HG03521 (cell line): ENCODE measurements at regions not wholly inside any gene's neighbourhood (a gene's known extent, or its start where the extent isn't known, plus 50 kb on each side); places are given as distances from the start of the nearest gene placed in this dataset.
"Not testable (repeated sequence)": the region's sequence is repeated elsewhere in the genome, so short reads cannot be mapped to it uniquely, and the experiment has no call there.

ENCODE experiments used
- ATAC-seq: cut with Tn5 transposase; IDR thresholded peaks from one replicate; pipeline ENCODE4 v1.9.1; 2021; ENCODE audit warnings: mild to moderate bottlenecking, moderate library complexity; ENCODE audit not compliant: unreplicated experiment

DNA sequence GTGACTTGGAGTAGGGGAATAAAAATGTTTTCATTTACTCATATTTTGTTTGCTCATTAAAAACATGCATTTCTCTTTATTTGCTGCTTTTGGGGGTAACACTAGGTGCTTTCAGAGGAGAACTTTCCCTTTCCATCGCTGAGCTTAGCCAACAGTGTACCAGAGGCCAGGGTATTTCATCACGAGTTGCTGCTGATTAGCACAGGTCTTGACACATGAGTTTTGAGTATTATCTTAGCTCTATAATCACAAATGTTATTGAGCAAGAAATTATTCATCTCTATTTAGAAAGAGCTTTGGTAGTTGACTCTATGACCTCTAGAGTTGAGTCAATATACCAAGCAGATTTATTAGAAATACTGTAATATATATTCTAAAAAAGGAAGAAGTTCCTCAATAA is 375.9 kb downstream of the NXPH1 start:
- no peak for ATAC-seq

GRCh38 chr7:8817448-8818036 is 384.1 kb downstream of the NXPH1 start:
- ATAC-seq: no peak

GRCh38 chr7:8818406-8818805 is 385.0 kb downstream of the NXPH1 start:
- ATAC-seq: no peak

GRCh38 chr7:8822595-8822994 is 389.2 kb downstream of the NXPH1 start:
- ATAC-seq: no peak

DNA sequence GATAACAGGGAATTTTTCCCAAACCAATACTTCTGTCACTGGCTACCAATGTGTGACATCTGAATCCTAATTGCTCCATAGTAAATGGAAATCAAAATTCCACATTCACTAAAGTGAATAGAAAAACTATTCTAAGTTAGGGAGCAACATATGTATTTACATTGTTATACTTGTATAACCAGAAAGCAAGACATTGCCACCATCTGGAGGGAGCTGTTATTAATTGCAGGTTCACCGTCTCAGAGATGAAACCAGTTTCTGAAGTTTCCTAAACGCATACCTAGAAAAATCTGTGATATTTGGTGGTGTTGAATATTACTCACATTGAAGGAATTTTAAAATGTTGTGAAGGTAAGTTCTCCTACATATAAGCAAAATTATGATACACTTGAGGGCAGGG is 390.1 kb downstream of the NXPH1 start:
- ATAC-seq: no peak

DNA sequence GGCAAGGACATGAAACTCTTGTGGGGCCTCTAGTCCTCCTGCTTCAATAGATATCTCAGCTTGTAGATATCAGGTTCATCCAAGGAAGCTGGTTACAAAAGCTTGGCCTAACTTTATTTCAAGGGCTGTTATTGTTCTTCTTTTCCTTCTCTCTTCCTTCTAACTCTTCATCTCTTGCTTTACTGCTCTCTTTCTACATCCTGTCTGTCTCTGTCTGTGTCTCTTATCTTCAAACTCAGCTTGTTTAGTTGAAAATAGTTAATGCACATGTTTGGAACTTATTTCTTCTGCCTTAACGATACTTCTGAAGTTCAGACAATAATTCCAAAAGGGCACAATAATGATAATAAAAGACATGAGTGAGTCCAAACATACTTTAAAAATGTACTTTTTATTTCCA is 393.9 kb downstream of the NXPH1 start:
- ATAC-seq: no peak

DNA sequence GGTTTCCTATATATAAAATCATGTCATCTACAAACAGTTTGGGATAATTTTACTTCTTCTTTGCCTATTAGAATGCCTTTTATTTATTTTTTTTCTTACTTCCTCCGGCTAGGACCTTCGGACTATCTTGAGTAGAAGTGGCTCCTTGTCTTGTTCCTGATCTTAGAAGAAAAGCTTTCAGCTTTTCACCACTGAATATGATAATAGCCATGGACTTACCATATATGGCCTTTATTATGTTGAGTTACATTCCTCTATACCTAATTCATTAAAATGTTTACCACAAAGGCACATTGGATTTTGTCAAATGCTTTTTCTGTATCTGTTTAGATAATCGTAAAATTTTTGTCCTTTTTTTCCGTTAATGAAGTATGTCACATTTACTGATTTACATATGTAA is 395.7 kb downstream of the NXPH1 start:
- no peak for ATAC-seq

- no peak for ATAC-seq
Measured at GRCh38 chr7:8831376-8831775, 398.0 kb downstream of the NXPH1 start.

- ATAC-seq: no peak
Measured at GRCh38 chr7:8833355-8833754, 399.9 kb downstream of the NXPH1 start.

GRCh38 chr7:8841171-8841570 is 407.8 kb downstream of the NXPH1 start:
- no peak for ATAC-seq

DNA sequence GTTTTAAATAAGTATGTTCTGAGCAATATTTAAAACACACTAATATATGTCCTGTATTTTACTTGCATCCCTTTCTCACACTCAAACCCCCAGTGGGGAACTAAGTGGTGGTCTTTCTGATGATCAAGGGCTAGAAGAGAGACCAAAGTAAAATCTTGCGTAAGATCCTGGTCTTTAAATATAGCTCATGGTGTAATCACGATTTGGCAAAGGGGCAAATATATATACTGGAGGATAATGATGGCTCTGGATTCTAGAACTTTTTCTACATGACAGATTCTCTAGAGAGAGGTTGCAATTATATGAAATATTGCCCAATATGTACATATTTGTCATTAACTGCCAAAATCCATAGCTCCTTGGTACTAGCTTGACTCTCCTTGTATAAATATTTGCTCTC is 438.3 kb downstream of the NXPH1 start:
- no peak for ATAC-seq

DNA sequence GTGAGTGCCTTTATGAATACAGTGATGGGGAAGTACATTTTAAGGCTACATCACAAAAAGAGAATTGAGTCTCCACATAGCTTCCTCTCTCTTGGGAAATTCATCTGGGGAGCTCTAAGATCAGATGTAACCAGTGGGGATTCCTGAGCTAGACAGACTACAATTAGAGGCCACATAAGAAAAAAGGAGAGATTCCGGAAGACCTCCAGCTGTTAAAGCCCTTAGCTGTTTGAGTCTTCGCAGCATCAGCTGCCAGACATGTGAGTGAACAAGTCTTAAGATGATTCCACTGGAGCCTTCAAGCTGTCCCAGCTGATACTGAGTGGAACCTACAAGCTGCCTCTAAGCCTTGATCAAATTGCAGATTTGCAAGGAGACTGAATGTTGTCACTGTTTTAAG is 448.5 kb downstream of the NXPH1 start:
- ATAC-seq: no peak

DNA sequence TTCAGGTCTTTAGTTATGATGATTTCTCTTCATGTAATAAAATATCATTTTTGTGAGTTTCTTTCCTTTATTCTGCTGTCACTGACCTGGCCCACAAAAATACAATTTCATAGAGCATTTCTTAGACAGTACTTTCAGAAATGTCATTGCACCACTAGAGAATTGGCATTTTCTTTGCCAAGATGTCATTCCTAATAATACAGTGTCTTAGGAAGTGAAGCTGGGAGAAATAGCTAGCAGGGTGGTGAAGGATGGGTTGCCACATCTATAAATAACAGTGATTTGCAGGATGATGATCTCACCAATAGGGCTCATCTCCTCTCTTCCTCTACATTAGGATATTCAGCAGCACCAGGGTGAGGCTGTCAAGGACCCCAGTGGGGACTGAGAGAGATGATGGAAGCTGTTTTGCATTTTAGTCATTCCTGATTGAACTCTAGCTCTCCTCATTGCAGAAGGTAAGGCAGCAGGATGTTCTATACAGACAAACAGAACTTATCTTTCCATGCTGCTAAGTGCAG is 452.1 kb downstream of the NXPH1 start:
- ATAC-seq: no peak

- ATAC-seq: not testable (repeated sequence)
Measured at GRCh38 chr7:8890346-8890745, 456.9 kb downstream of the NXPH1 start.

DNA sequence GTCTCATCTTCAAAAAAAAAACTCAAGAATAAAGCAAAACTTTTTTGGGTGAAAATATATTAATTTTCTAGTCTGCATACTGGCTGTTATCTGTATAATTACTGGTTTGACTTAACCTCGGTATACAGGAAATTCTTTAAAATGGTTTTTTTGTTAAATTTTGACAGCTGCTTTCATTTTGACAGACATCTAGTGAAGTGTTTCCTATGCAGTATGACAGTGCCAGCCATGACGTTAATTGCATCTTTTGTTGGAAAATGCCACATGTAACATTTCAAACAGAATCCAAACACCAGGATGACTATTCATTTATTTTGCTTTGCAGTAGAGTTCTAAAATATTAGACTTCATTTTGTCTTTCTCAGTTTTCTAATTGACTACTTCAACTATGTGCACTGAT is 460.4 kb downstream of the NXPH1 start:
- ATAC-seq: no peak

- ATAC-seq: no peak
Measured at GRCh38 chr7:8906396-8907075, 473.1 kb downstream of the NXPH1 start.

GRCh38 chr7:8908889-8909288 is 475.5 kb downstream of the NXPH1 start:
- ATAC-seq: no peak

GRCh38 chr7:8913682-8914081 is 480.3 kb downstream of the NXPH1 start:
- no peak for ATAC-seq

DNA sequence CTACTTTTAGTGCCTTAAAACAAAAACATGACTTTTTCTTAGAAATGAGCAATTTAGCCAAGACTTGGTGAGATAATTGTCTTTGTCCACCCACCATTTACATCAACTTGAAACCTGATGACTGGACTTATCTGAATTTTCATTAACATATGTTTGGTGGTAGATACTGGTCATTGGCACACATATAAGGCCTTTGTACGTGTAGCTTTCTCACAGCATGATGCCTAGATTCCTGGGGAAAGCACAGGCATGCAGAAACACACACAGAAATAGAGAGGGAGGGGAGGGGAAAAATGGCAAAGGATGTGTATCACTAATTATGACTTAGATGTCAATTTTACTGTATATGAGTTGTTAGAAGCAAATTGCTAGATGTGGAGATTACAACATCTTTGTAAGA is 488.4 kb downstream of the NXPH1 start:
- ATAC-seq: no peak

- no peak for ATAC-seq
Measured at GRCh38 chr7:8922726-8923125, 489.3 kb downstream of the NXPH1 start.

GRCh38 chr7:8923164-8923806 is 489.9 kb downstream of the NXPH1 start:
- ATAC-seq: no peak

DNA sequence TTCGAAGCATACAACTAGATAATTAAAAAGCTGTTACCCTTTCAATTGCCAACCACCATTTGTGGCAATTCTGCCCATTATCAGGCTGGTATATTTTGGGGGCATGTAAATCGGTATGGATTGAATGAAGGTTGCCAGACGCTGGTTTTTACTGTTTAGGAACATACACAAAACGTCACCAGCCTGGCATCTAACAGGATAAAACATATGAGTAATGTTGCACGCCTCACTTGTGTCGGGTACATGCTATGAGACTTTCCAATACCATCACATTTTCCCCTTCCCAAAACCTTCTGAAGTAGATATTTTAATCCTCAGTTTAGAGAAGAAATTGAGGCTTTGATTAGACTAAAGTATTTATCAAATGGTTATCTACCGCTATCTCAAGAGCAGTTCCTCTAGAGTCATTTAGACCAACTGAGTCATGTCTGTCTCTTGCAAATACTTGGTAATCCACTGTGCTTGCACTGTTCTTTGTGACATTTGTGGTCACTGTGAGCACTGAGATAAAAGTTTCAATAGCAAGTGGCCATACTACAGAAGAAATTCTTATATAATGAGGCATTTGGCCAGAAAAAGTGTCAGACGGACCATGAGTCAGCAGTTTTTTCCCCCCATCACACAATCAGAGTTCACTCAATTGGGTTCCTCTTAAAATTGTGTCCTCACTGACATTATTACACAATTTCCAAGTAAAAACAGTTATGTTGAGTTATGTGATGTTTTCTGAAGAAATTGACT is 498.7 kb downstream of the NXPH1 start:
- ATAC-seq: no peak
